ENCODE measurements at regions not wholly inside any gene's neighbourhood (a gene's known extent, or its start where the extent isn't known, plus 50 kb on each side); places are given as distances from the start of the nearest gene placed in this dataset.

- TF ChIP-seq CTCF (IDR thresholded peaks at IDR 0.05), result no peak
- TF ChIP-seq POLR2A (IDR thresholded peaks at IDR 0.05), result no peak
These were observed 238.1 kb downstream of the LPIN1 start for GRCh38 chr2:11984316-11985158.
